ENCODE measurements at regions not wholly inside any gene's neighbourhood (a gene's known extent, or its start where the extent isn't known, plus 50 kb on each side); places are given as distances from the start of the nearest gene placed in this dataset.
"Not testable (repeated sequence)": the region's sequence is repeated elsewhere in the genome, so short reads cannot be mapped to it uniquely, and the experiment has no call there.

DNA sequence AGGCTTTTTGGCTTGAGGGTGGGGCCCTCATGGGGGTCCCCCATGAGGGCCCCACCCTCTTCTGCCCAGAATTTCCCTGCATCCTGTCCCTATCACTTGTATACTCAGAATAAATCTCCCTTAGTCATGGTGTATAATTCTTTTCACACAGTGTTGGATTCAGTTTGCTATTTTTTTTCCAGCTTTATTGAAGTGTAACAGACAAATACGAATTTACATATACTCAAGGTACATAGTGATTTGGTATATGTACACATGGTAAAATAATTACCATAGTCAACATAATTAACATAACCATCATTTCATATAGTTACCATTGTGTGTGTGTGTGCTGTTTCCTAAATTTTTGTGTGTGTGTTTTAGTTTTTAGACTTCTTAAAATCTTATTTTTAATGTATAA is 289.4 kb downstream of the CNTNAP3B start:
- DNase-seq (ENCODE audit: low read depth in 2 of 2, low spot score in 1 of 2): not testable (repeated sequence)

GRCh38 chr9:41838953-41839352 is 290.3 kb downstream of the CNTNAP3B start:
- DNase-seq (ENCODE audit: low read depth in 2 of 2, low spot score in 1 of 2): not testable (repeated sequence)

GRCh38 chr9:41838562-41838851 is 290.7 kb downstream of the CNTNAP3B start:
- DNase-seq (ENCODE audit: low read depth in 2 of 2, low spot score in 1 of 2): not testable (repeated sequence)

DNA sequence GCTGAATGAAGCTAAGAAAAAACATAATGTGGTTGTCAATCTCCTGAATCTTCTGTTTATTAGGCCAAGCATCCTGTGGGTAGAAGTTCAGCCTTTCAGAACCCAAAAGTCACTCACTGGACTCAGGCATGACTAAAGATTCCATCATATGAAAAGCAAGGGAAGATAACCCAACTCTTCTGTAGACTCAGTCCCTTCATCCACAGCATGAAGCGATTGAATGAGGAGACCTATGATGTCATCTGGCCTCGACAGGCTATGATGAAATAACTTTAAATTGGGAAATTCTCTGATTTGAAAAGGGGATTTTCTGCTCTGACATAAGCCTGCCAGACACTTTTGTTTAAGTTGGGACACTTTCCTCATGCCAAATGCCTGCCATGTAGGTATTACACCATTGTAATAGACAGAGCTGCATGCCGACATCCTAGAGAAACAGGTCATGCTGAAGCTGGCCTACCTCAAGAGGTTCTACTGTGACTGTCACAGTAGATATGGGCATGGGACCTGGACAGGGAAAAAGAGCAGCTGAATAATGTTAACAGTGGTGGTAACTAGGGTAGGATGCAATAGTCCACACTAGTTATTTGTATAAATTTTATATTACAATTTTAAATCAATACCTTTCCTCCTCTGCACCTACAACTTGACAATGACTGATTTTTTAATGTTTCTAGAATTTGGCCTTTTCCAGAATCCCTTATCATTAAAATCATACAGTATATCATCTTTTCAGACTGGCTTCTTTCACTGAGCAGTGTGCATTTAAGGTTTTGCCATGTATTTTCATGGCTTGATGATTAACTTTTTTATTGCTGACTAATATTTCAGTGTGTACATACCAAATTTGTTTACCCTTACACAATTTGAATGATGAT is 291.3 kb downstream of the CNTNAP3B start:
- DNase-seq (ENCODE audit: low read depth in 2 of 2, low spot score in 1 of 2): not testable (repeated sequence)

- not testable (repeated sequence) for DNase-seq (ENCODE audit: low read depth in 2 of 2, low spot score in 1 of 2)
Measured at GRCh38 chr9:41833108-41833507, 296.1 kb downstream of the CNTNAP3B start.

DNA sequence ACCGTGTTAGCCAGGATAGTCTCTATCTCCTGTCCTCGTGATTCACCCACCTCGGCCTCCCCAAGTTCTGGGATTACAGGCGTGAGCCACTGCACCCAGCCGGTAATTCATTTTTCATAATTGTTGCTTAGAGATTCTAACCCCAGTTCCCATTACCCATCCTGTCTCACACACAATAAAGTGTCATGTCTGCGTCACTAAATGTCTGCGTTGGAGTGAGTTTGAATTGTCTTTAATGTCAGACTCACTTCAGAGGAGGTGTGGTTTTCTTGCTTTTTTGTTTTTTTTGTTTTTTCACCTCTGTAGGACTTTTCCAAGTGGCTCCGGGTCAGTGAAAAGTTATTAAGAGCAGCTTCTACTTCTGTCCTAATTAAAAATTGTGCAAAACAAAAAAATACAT is 304.5 kb downstream of the CNTNAP3B start:
- not testable (repeated sequence) for DNase-seq (ENCODE audit: low read depth in 2 of 2, low spot score in 1 of 2)

DNA sequence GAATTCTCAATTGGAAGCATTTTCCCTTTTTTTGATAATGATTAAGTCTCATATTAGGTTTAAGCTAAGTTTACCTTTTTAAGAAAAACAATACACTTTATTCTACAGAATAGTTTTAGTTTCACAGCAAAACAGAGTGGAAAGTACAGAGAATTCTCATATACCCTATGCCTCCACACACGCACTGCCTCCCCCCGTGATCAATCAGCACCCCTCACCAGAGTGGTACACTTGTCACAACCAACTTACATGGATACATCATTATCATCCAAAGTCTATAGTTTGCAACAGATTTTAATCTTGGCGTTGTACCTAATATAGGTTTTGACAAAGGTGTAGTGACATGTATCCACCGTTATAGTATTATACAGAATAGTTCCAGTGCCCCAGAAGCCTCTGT is 326.5 kb downstream of the CNTNAP3B start:
- DNase-seq (ENCODE audit: low read depth in 2 of 2, low spot score in 1 of 2): not testable (repeated sequence)

DNA sequence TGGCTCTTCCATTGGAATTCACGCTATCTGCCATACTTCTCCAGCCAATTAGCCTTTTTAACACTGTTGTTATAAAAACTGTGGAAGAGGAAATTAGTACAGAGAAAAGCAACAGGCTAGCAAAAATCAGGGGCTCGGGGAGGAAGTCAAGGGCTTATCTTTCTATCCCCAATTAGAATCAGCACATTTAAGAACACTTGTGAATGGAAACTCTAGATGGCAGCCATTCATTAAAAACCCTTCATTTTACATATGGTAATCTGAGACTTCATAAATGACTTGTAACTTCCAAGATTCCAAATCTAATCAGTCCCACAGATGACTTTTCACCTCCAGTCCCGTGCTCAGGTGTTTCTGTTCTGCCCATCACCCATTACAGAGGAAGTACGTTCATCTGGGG is 330.5 kb downstream of the CNTNAP3B start:
- not testable (repeated sequence) for DNase-seq (ENCODE audit: low read depth in 2 of 2, low spot score in 1 of 2)

DNA sequence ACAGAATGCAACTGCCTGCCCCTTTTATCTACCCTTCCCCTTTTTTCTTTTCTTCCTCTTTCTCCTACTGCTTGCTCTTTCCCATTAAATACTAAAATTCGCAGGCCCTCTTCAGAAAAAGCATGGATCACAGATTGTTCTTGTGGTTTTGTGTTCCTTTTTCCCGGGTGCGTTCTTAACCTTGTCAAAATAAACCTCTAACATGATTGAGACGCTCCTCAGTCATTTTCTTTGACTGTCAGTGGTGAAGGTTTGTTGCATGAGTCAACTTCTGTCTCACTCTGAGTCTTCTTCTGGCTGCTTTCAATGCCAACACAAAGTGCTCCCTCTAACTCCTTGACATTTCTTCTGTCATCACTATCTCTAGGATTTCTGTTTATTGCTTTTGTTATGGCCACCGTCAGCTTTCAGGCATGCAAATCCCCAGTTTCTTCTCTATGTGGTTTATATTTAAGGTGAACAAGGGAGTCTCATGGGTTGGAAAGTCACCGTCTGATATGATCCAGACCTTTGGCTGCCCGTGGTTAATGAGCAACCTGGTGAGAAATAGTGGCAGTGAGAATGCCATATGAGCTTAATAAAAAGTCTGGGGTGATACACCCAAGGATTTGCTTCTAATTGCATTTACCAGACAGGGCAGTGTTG is 338.4 kb downstream of the CNTNAP3B start:
- not testable (repeated sequence) for DNase-seq (ENCODE audit: low read depth in 2 of 2, low spot score in 1 of 2)

DNA sequence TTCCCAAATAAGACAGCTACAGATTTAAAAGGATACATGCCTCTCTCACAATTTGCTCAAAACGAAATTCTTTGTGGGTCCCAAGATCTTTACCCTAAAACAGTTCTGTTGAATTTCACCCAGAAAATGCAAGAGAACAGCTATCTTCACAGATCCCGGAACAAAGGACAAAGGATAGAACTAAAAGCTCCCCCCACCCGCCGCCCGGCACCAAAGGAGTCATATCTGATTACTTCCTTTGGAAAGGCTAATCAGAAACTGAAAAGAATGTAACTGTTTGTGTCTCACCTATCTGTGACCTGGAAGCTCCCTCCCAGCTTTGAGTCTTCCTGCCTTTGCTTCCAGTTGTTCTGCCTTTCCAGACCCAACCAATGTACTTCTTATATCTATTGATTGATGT is 339.2 kb downstream of the CNTNAP3B start:
- not testable (repeated sequence) for DNase-seq (ENCODE audit: low read depth in 2 of 2, low spot score in 1 of 2)

DNA sequence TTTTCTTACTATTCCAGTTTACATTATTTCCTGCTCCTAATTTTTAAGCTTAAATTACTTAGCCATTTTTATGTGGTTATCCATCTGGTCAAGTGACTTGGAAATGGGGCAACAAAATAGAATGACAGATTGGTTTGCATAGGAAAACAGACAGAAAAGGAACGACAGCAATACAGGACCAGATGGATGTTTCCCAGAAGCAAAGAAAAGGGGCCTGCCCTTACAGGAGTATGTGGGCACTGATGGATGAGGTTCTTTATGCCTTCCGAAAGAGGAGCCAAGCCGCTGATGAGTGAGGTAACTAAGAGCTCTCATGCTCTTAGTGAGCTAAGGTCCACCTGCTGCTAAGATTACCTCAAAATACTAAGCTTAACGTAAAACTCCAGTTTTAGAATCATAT is 339.8 kb downstream of the CNTNAP3B start:
- DNase-seq (ENCODE audit: low read depth in 2 of 2, low spot score in 1 of 2): not testable (repeated sequence)

- not testable (repeated sequence) for DNase-seq (ENCODE audit: low read depth in 2 of 2, low spot score in 1 of 2)
Measured at GRCh38 chr9:41787951-41788350, 341.3 kb downstream of the CNTNAP3B start.

DNA sequence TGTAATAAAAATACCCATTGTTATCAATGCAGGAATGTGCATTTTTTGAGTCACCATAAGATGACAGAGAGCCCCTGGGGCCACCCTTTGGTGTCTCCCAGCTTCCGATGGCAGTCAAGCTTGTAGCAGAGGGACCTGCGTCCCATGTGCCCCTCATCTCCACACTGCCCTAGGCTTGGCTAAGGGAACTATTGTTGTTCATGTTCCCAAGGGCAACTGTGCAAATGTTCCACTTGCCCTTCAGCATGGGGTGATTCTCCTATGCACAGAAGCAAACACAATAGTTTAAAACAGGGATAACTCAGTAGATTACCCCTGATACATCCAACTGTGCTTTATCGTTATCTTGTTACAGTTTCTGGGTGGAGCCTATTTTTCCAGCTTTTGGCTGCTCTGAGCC is 342.0 kb downstream of the CNTNAP3B start:
- DNase-seq (ENCODE audit: low read depth in 2 of 2, low spot score in 1 of 2): not testable (repeated sequence)

DNA sequence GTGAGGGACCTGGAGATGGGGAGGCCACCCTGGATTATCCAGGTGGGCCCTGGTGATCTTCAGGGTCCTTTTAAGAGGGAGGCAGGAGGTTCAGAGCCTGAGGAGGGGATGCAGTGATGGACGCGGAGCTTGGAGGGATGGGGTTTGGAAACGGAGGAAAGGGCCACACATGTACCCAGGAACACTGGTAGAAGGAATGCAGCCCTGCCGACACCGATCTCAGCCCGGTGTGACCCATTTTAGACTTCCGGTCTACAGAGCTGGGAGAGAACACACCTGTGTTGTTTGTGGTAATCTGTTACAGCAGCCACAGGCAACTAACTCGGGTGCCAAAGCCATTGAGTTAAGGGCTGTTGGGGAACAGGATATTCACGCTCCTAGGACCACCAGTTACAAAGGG is 345.2 kb downstream of the CNTNAP3B start:
- not testable (repeated sequence) for DNase-seq (ENCODE audit: low read depth in 2 of 2, low spot score in 1 of 2)

- not testable (repeated sequence) for DNase-seq (ENCODE audit: low read depth in 2 of 2, low spot score in 1 of 2)
Measured at GRCh38 chr9:41783070-41783810, 346.0 kb downstream of the CNTNAP3B start.

- DNase-seq (ENCODE audit: low read depth in 2 of 2, low spot score in 1 of 2): not testable (repeated sequence)
Measured at GRCh38 chr9:41781899-41782298, 347.3 kb downstream of the CNTNAP3B start.

DNA sequence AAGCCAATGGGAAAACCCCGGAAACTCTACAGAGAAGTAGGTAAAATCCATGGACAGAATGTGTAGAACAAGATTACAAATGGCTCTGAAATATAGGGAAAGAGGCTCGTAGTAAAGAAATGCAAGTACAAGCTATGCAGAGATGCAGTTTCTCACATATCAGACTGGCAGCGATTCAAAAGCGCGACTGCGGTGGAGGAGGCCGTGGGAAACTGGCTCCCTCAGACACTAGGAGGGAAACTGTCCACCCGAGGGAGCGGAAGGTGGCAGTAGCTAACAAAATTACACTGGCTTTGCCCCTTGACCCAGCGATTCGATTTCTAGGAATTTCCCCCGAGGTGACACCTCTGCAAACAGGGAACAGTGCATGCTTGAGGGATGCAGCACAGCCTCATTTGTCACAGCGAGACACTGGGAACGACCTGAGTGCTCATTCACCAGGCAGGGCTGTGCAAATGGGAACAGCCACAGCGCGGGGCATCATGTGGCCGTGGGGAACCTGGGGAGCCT is 349.3 kb downstream of the CNTNAP3B start:
- not testable (repeated sequence) for DNase-seq (ENCODE audit: low read depth in 2 of 2, low spot score in 1 of 2)

DNA sequence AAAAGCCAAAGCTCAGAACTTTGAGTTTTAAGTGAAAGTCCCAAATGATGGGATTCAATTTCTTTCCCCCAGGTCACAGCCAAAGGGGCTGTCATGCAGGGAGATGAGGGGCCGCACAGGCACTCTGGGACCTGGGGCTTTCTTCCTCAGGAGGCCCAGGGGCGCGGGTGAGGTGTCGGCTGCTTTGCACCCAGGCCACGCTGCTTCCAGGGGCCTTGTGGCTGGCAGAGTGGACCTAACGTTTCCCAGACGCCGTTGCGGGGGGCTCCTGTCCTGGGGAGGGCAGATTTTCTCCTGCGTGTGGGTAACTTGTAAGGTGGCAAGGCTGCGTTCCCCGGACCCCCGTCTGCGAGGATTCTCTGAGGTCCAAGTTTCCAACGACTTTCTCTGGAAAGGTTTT is 350.0 kb downstream of the CNTNAP3B start:
- not testable (repeated sequence) for DNase-seq (ENCODE audit: low read depth in 2 of 2, low spot score in 1 of 2)

DNA sequence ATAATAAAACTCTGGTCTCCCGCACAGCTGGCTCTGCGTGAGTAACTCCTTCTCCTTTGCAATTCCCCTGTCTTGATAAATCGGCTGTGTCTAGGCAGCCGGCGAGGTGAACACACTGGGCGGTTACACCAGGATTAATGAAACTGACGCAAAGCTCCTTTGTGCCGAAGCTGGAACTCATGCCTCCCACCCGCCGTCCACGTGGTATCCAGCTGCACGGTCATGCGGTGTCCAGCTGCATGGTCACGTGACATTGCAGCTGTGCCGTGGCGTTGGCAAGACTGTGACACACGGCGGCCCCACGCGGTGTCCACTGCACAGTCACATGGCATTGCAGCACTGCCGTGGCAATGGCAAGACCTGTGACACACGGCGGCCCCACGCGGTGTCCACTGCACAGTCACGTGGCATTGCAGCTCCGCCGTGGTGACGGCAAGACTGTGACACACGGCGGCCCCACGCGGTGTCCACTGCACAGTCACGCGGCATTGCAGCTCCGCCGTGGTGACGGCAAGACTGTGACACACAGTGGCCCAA is 350.6 kb downstream of the CNTNAP3B start:
- not testable (repeated sequence) for DNase-seq (ENCODE audit: low read depth in 2 of 2, low spot score in 1 of 2)

GRCh38 chr9:41777536-41777935 is 351.7 kb downstream of the CNTNAP3B start:
- not testable (repeated sequence) for DNase-seq (ENCODE audit: low read depth in 2 of 2, low spot score in 1 of 2)

GRCh38 chr9:41772541-41772940 is 356.7 kb downstream of the CNTNAP3B start:
- not testable (repeated sequence) for DNase-seq (ENCODE audit: low read depth in 2 of 2, low spot score in 1 of 2)

All from stimulated activated CD8-positive, alpha-beta memory T cell treated with anti-CD3 and anti-CD28 coated beads, Interleukin-4, amount 100 ng/mL, for 1 hour (primary cell).